ENCODE measurements at regions not wholly inside any gene's neighbourhood (a gene's known extent, or its start where the extent isn't known, plus 50 kb on each side); places are given as distances from the start of the nearest gene placed in this dataset.

DNA sequence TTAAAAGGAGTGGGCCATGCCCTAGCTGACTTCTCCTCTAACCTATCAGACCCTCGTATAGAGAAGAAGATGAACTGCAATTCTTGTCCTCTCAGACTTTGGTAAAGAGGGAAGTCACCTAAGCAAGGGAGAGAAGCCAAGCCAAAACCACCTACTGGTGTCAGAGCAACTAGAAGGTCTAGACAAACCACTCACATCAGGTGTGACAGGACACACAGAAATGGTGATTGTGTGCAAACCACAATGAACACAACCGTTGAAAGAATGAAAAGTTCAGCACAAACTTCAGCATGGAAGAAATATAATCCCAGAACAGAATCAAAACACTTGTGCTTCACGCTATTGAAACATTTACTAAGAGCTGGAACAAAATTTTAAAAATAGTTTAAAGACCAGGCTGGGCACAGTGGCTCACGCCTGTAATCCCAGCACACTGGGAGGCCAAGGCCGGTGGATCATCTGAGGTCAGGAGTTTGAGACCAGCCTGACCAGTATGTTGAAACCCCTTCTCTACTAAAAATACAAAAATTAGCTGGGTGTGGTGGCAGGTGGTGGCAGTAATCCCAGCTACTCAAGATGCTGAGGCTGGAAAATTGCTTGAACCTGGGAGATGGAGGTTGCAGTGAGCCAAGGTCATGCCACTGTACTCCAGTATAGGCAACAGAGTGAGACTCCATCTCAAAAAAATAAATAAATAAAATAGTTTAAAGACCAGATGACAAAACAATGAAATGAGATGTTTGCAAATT, 56.2 kb upstream of the NTF3 start:
- H3K4me1 ChIP-seq (ENCODE audit: control insufficient read depth in 3 of 3, insufficient read depth in 2 of 3, low read depth in 1 of 3, low read length in 2 of 3) = peaks cover 0 to 12% (median 0%) of the 10 kb centered on the region in 3 donors
- H3K27ac ChIP-seq (ENCODE audit: low read depth in 1 of 3, low read length in 2 of 3) = no peak overlapping the region
- 68 to 83% (median 77%) methylated on average over 5 of the region's 5 CpGs for WGBS, 3 donors
- no peak for FAIRE-seq
- DNase-seq = no peak
- no peaks in the 10 kb centered on the region for H3K36me3 ChIP-seq (ENCODE audit: control insufficient read depth in 3 of 3, insufficient read depth in 2 of 3, low read depth in 1 of 3, low read length in 3 of 3)
- no peaks in the 10 kb centered on the region for H3K9me3 ChIP-seq (ENCODE audit: control insufficient read depth in 2 of 2, insufficient read depth in 1 of 2, low read depth in 1 of 2, low read length in 1 of 2)
- H3K27me3 ChIP-seq (ENCODE audit: control insufficient read depth in 3 of 3, insufficient read depth in 3 of 3, low read length in 3 of 3) = no peaks in the 10 kb centered on the region
- no peak overlapping the region for H3K4me3 ChIP-seq (ENCODE audit: low read depth in 1 of 3, low read length in 3 of 3)

DNA sequence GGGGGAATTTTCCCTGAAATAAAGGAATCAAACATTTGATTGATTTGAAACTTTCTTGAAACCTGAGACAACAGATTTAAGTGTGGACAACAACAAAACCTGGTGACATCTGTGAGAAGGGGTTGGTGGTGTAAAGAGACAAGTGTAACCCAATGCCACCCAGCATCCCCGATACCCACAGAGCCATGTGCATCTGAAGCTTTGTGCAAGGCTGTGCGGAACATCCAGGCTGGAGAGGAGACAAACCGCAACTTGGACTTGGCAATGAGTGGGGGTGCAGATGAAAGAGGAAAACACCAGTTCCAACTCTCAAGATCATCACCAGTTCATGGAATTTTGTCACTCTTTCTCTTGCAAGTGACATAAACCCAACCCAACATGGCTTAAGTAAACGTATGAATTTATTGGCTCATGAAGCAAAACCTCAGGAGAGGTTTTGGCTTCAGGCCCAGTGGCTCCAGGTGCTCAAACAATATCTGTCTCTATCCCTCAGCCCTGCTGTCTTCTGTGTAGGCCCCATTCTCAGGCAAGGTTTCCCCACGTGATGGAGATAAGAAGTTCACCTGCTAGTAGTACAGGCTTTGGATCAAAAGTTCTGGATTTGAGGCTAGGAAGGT, 55.2 kb upstream of the NTF3 start:
- Histone ChIP-seq H3K9me3 (ENCODE audit: control insufficient read depth in 2 of 2, insufficient read depth in 1 of 2, low read depth in 1 of 2, low read length in 1 of 2) (no peaks in the 10 kb centered on the region), H3K36me3 (ENCODE audit: control insufficient read depth in 3 of 3, insufficient read depth in 2 of 3, low read depth in 1 of 3, low read length in 3 of 3) (no peaks in the 10 kb centered on the region), H3K4me1 (ENCODE audit: control insufficient read depth in 3 of 3, insufficient read depth in 2 of 3, low read depth in 1 of 3, low read length in 2 of 3) (peaks cover 0 to 12% (median 0%) of the 10 kb centered on the region in 3 donors), H3K27ac (ENCODE audit: low read depth in 1 of 3, low read length in 2 of 3) (no peak overlapping the region), H3K4me3 (ENCODE audit: low read depth in 1 of 3, low read length in 3 of 3) (no peak overlapping the region), H3K27me3 (ENCODE audit: control insufficient read depth in 3 of 3, insufficient read depth in 3 of 3, low read length in 3 of 3) (no peaks in the 10 kb centered on the region)
- WGBS, 3 donors = 35 to 65% (median 43%) methylated on average over 5 of the region's 5 CpGs
- DNase-seq (peak; percentile 41 to 56), FAIRE-seq (no peak)

DNA sequence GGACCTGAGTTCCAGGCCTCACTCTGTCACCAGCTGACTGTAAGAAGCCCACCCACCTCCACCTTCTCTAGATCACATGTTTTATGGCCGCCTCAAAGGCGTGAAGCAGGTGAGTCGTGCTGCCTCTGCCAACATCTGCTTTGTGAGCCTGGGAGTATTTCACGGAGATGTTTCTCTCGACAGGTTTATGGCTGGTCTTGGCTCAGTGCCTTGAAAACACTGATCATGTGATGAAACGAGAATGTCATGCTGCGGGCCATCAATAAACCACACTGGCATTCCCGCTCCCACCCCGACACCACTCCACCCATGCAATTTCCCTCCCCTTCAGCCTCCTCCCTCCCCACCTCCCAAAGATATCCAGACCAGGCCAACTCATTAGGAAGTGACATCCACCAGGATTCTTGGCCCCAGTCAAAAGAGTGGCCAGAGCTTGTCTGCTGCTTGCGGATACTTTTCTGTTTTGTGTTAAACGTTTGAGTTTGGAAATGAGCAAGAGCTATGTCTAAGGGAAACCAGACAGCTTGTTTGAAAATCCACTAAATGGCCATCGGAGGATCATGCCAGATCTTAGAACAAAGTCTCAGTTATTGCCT, 53.8 kb upstream of the NTF3 start:
- DNase-seq (peak; percentile 64 to 83), FAIRE-seq (no peak)
- Histone ChIP-seq H3K4me3 (ENCODE audit: low read depth in 1 of 3, low read length in 3 of 3) (no peak overlapping the region), H3K9me3 (ENCODE audit: control insufficient read depth in 2 of 2, insufficient read depth in 1 of 2, low read depth in 1 of 2, low read length in 1 of 2) (no peaks in the 10 kb centered on the region), H3K36me3 (ENCODE audit: control insufficient read depth in 3 of 3, insufficient read depth in 2 of 3, low read depth in 1 of 3, low read length in 3 of 3) (no peaks in the 10 kb centered on the region), H3K27me3 (ENCODE audit: control insufficient read depth in 3 of 3, insufficient read depth in 3 of 3, low read length in 3 of 3) (no peaks in the 10 kb centered on the region), H3K4me1 (ENCODE audit: control insufficient read depth in 3 of 3, insufficient read depth in 2 of 3, low read depth in 1 of 3, low read length in 2 of 3) (peaks cover 0 to 12% (median 0%) of the 10 kb centered on the region in 3 donors), H3K27ac (ENCODE audit: low read depth in 1 of 3, low read length in 2 of 3) (no peak overlapping the region)
- WGBS, 3 donors = 26 to 59% (median 34%) methylated on average over 12 of the region's 12 CpGs

DNA sequence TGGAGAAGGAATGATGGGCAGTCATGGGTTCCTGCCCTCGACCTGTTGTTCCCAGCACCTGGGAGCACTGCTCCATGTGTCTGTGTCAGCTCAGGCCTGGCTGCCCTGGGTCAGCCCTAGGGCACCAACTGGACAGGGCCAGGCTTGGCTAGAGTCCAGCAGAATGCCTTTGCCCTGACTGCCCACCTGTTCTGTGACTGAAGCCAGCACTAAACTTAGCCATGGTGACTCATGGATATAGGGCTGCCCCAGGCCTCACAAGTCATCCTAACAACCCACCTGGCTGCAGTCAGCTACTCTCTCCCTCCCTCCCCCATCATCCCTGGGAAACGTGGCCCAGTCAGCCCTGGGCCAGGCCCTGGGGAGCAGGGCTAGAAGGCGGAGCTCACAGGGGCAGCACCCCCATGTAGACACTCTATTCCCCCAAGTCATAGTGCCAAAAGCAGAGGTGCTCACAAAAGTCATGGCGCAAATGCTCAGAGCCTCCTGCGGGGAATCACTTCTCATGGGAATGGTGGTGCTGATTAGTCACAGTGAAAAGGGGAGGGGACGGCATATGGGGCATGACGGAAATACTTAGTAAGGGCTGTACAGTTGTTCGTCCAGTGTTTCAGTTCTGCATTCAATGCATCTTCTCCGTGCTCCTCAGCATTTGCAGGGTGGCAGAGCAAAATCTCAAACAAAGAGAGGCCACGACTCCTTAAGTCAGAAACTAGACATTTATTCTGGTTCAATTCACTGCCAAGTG, 52.0 kb upstream of the NTF3 start:
- Histone ChIP-seq H3K27ac (ENCODE audit: low read depth in 1 of 3, low read length in 2 of 3) (no peak overlapping the region), H3K9me3 (ENCODE audit: control insufficient read depth in 2 of 2, insufficient read depth in 1 of 2, low read depth in 1 of 2, low read length in 1 of 2) (no peaks in the 10 kb centered on the region), H3K4me3 (ENCODE audit: low read depth in 1 of 3, low read length in 3 of 3) (no peak overlapping the region), H3K27me3 (ENCODE audit: control insufficient read depth in 3 of 3, insufficient read depth in 3 of 3, low read length in 3 of 3) (no peaks in the 10 kb centered on the region), H3K4me1 (ENCODE audit: control insufficient read depth in 3 of 3, insufficient read depth in 2 of 3, low read depth in 1 of 3, low read length in 2 of 3) (peaks cover 0 to 12% (median 0%) of the 10 kb centered on the region in 3 donors), H3K36me3 (ENCODE audit: control insufficient read depth in 3 of 3, insufficient read depth in 2 of 3, low read depth in 1 of 3, low read length in 3 of 3) (no peaks in the 10 kb centered on the region)
- 74 to 77% (median 77%) methylated on average over 10 of the region's 10 CpGs for WGBS, 3 donors
- no peak for DNase-seq
- no peak for FAIRE-seq
